Immature natural killer cell (primary cell): ENCODE measurements at regions not wholly inside any gene's neighbourhood (a gene's known extent, or its start where the extent isn't known, plus 50 kb on each side); places are given as distances from the start of the nearest gene placed in this dataset.

Experiments
- DNase-seq, 3 donors: peaks; one replicate each; pipeline ENCODE4 v3.0.0; 2022; ENCODE audit warnings: mixed read lengths in 1 of 3
- H3K27ac Mint-ChIP-seq, 6 donors: one replicate each; pipeline ENCODE4 v1.8.0; 2020; ENCODE audit warnings: mixed read lengths in 6 of 6, mild to moderate bottlenecking in 5 of 6, inconsistent platforms in 4 of 6, moderate library complexity in 3 of 6
- H3K27me3 Mint-ChIP-seq, 3 donors: one replicate each; pipeline ENCODE4 v1.8.0; 2020 to 2021; ENCODE audit warnings: low read depth in 3 of 3, mild to moderate bottlenecking in 3 of 3, mixed read lengths in 3 of 3, moderate library complexity in 3 of 3, inconsistent platforms in 1 of 3
- H3K36me3 Mint-ChIP-seq, 3 donors: one replicate each; pipeline ENCODE4 v1.8.0; 2020; ENCODE audit warnings: mixed read lengths in 3 of 3, inconsistent platforms in 2 of 3, mild to moderate bottlenecking in 2 of 3
- H3K4me1 Mint-ChIP-seq, 2 donors: one replicate each; pipeline ENCODE4 v1.8.0; 2020; ENCODE audit warnings: inconsistent platforms in 2 of 2, mild to moderate bottlenecking in 2 of 2, mixed read lengths in 2 of 2, moderate library complexity in 1 of 2
- H3K4me3 Mint-ChIP-seq, 5 donors: one replicate each; pipeline ENCODE4 v1.8.0; 2020; ENCODE audit warnings: mild to moderate bottlenecking in 5 of 5, mixed read lengths in 5 of 5, inconsistent platforms in 3 of 5, moderate library complexity in 3 of 5
- H3K9me3 Mint-ChIP-seq, 6 donors: one replicate each; pipeline ENCODE4 v1.8.0; 2020; ENCODE audit warnings: mild to moderate bottlenecking in 6 of 6, mixed read lengths in 6 of 6, inconsistent platforms in 4 of 6, moderate library complexity in 3 of 6

GRCh38 chr11:119832202-119832935 is 103.4 kb upstream of the NECTIN1 start:
- Mint-ChIP-seq H3K27ac (no peak overlapping the region), H3K36me3 (no peaks in the 10 kb centered on the region), H3K27me3 (peaks cover 8 to 16% (median 13%) of the 10 kb centered on the region in 3 donors), H3K9me3 (peaks cover 0 to 2% (median 0%) of the 10 kb centered on the region in 6 donors), H3K4me3 (no peak overlapping the region), H3K4me1 (no peaks in the 10 kb centered on the region)
- DNase-seq = no peak

GRCh38 chr11:119831011-119831410 is 102.0 kb upstream of the NECTIN1 start:
- Mint-ChIP-seq H3K4me1 (no peaks in the 10 kb centered on the region), H3K4me3 (no peak overlapping the region), H3K9me3 (peaks cover 0 to under 1% (median 0%) of the 10 kb centered on the region in 6 donors), H3K27me3 (peaks cover 6 to 16% (median 14%) of the 10 kb centered on the region in 3 donors), H3K36me3 (no peaks in the 10 kb centered on the region), H3K27ac (no peak overlapping the region)
- no peak for DNase-seq

GRCh38 chr11:119830400-119830799 is 101.4 kb upstream of the NECTIN1 start:
- peaks cover 0 to 7% (median 3%) of the 10 kb centered on the region in 6 donors for H3K9me3 Mint-ChIP-seq
- no peaks in the 10 kb centered on the region for H3K36me3 Mint-ChIP-seq
- no peak overlapping the region for H3K27ac Mint-ChIP-seq
- no peak for DNase-seq
- no peak overlapping the region for H3K4me3 Mint-ChIP-seq
- H3K4me1 Mint-ChIP-seq = no peaks in the 10 kb centered on the region
- peaks cover 8 to 16% (median 14%) of the 10 kb centered on the region in 3 donors for H3K27me3 Mint-ChIP-seq

GRCh38 chr11:119829402-119829801 is 100.4 kb upstream of the NECTIN1 start:
- no peak overlapping the region for H3K4me3 Mint-ChIP-seq
- no peaks in the 10 kb centered on the region for H3K36me3 Mint-ChIP-seq
- no peak overlapping the region for H3K27ac Mint-ChIP-seq
- peaks cover 5 to 16% (median 14%) of the 10 kb centered on the region in 3 donors for H3K27me3 Mint-ChIP-seq
- DNase-seq = no peak
- no peaks in the 10 kb centered on the region for H3K4me1 Mint-ChIP-seq
- peaks cover 0 to 8% (median 3%) of the 10 kb centered on the region in 6 donors for H3K9me3 Mint-ChIP-seq

- no peak overlapping the region for H3K27ac Mint-ChIP-seq
- peaks cover 0 to 8% (median 3%) of the 10 kb centered on the region in 6 donors for H3K9me3 Mint-ChIP-seq
- H3K36me3 Mint-ChIP-seq = no peaks in the 10 kb centered on the region
- H3K27me3 Mint-ChIP-seq = peaks cover 8 to 15% (median 15%) of the 10 kb centered on the region in 3 donors
- DNase-seq = no peak
- H3K4me3 Mint-ChIP-seq = no peak overlapping the region
- H3K4me1 Mint-ChIP-seq = no peaks in the 10 kb centered on the region
Measured at GRCh38 chr11:119828819-119829218, 99.8 kb upstream of the NECTIN1 start.

- peaks cover 10 to 13% (median 10%) of the 10 kb centered on the region in 3 donors for H3K27me3 Mint-ChIP-seq
- no peak overlapping the region for H3K4me3 Mint-ChIP-seq
- H3K27ac Mint-ChIP-seq = no peak overlapping the region
- H3K36me3 Mint-ChIP-seq = no peaks in the 10 kb centered on the region
- H3K9me3 Mint-ChIP-seq = peaks cover 0 to 8% (median 3%) of the 10 kb centered on the region in 6 donors
- no peaks in the 10 kb centered on the region for H3K4me1 Mint-ChIP-seq
- no peak for DNase-seq
Measured at GRCh38 chr11:119828006-119828405, 99.0 kb upstream of the NECTIN1 start.

GRCh38 chr11:119827113-119827512 is 98.1 kb upstream of the NECTIN1 start:
- no peak for DNase-seq
- peaks cover 10 to 12% (median 11%) of the 10 kb centered on the region in 3 donors for H3K27me3 Mint-ChIP-seq
- H3K27ac Mint-ChIP-seq = no peak overlapping the region
- no peaks in the 10 kb centered on the region for H3K4me1 Mint-ChIP-seq
- H3K9me3 Mint-ChIP-seq = peaks cover 0 to 8% (median 3%) of the 10 kb centered on the region in 6 donors
- no peaks in the 10 kb centered on the region for H3K36me3 Mint-ChIP-seq
- no peak overlapping the region for H3K4me3 Mint-ChIP-seq

- Mint-ChIP-seq H3K9me3 (peaks cover 0 to 8% (median 3%) of the 10 kb centered on the region in 6 donors), H3K4me3 (no peak overlapping the region), H3K27me3 (peaks cover 5 to 13% (median 13%) of the 10 kb centered on the region in 3 donors), H3K27ac (no peak overlapping the region), H3K4me1 (no peaks in the 10 kb centered on the region), H3K36me3 (no peaks in the 10 kb centered on the region)
- DNase-seq = no peak
Measured at GRCh38 chr11:119823077-119823476, 94.1 kb upstream of the NECTIN1 start.

- H3K27me3 Mint-ChIP-seq = peaks cover 2 to 8% (median 6%) of the 10 kb centered on the region in 3 donors
- no peaks in the 10 kb centered on the region for H3K4me1 Mint-ChIP-seq
- no peaks in the 10 kb centered on the region for H3K9me3 Mint-ChIP-seq
- no peak for DNase-seq
- H3K4me3 Mint-ChIP-seq = no peak overlapping the region
- H3K27ac Mint-ChIP-seq = no peak overlapping the region
- no peaks in the 10 kb centered on the region for H3K36me3 Mint-ChIP-seq
Measured at GRCh38 chr11:119816660-119817059, 87.7 kb upstream of the NECTIN1 start.

GRCh38 chr11:119814766-119815165 is 85.8 kb upstream of the NECTIN1 start:
- no peak for DNase-seq

GRCh38 chr11:119810478-119811232 is 81.7 kb upstream of the NECTIN1 start:
- Mint-ChIP-seq H3K9me3 (no peaks in the 10 kb centered on the region), H3K36me3 (no peaks in the 10 kb centered on the region), H3K27ac (no peak overlapping the region), H3K4me3 (no peak overlapping the region), H3K27me3 (peaks cover 3 to 7% (median 4%) of the 10 kb centered on the region in 3 donors), H3K4me1 (no peaks in the 10 kb centered on the region)
- DNase-seq = no peak

More at GRCh38 chr11:119814766-119815165, 85.8 kb upstream of the NECTIN1 start:
- Mint-ChIP-seq H3K36me3 (no peaks in the 10 kb centered on the region), H3K4me1 (no peaks in the 10 kb centered on the region), H3K27me3 (peaks cover 3 to 6% (median 6%) of the 10 kb centered on the region in 3 donors), H3K27ac (no peak overlapping the region), H3K4me3 (no peak overlapping the region), H3K9me3 (no peaks in the 10 kb centered on the region)

- no peaks in the 10 kb centered on the region for H3K4me1 Mint-ChIP-seq
- H3K36me3 Mint-ChIP-seq = no peaks in the 10 kb centered on the region
- no peaks in the 10 kb centered on the region for H3K9me3 Mint-ChIP-seq
- H3K27ac Mint-ChIP-seq = no peak overlapping the region
- H3K27me3 Mint-ChIP-seq = peaks cover 4 to 7% (median 5%) of the 10 kb centered on the region in 3 donors
- DNase-seq = no peak
- H3K4me3 Mint-ChIP-seq = no peak overlapping the region
Measured at GRCh38 chr11:119809346-119809745, 80.3 kb upstream of the NECTIN1 start.

- H3K36me3 Mint-ChIP-seq = no peaks in the 10 kb centered on the region
- no peak overlapping the region for H3K4me3 Mint-ChIP-seq
- DNase-seq = no peak
- H3K9me3 Mint-ChIP-seq = no peaks in the 10 kb centered on the region
- H3K27me3 Mint-ChIP-seq = peaks cover 0 to 5% (median 4%) of the 10 kb centered on the region in 3 donors
- H3K4me1 Mint-ChIP-seq = no peaks in the 10 kb centered on the region
- H3K27ac Mint-ChIP-seq = no peak overlapping the region
Measured at GRCh38 chr11:119808407-119809185, 79.6 kb upstream of the NECTIN1 start.
